ENCODE measurements at regions not wholly inside any gene's neighbourhood (a gene's known extent, or its start where the extent isn't known, plus 50 kb on each side); places are given as distances from the start of the nearest gene placed in this dataset.

- no peak for DNase-seq
Observed at GRCh38 chr18:40866013-40866645, 1088.9 kb upstream of the PIK3C3 start.

- no peak for DNase-seq
Observed at GRCh38 chr18:40864846-40865245, 1090.2 kb upstream of the PIK3C3 start.

GRCh38 chr18:40863801-40864200 is 1091.2 kb upstream of the PIK3C3 start:
- no peak for DNase-seq

GRCh38 chr18:40860189-40860588 is 1094.8 kb upstream of the PIK3C3 start:
- DNase-seq: no peak

- no peak for DNase-seq
Observed at GRCh38 chr18:40855661-40856060, 1099.4 kb upstream of the PIK3C3 start.

GRCh38 chr18:40852406-40852805 is 1102.6 kb upstream of the PIK3C3 start:
- DNase-seq: no peak

GRCh38 chr18:40851014-40851429 is 1104.0 kb upstream of the PIK3C3 start:
- DNase-seq: peak; percentile 32

GRCh38 chr18:40849886-40850285 is 1105.1 kb upstream of the PIK3C3 start:
- peak; percentile 2 for DNase-seq

- DNase-seq: no peak
Observed at GRCh38 chr18:40841467-40841866, 1113.6 kb upstream of the PIK3C3 start.

GRCh38 chr18:40841063-40841462 is 1114.0 kb upstream of the PIK3C3 start:
- DNase-seq: no peak

- no peak for DNase-seq
Observed at GRCh38 chr18:40832362-40832761, 1122.7 kb upstream of the PIK3C3 start.

- no peak for DNase-seq
Observed at GRCh38 chr18:40824291-40824690, 1130.7 kb upstream of the PIK3C3 start.

- no peak for DNase-seq
Observed at GRCh38 chr18:40821596-40822243, 1133.3 kb upstream of the PIK3C3 start.

- no peak for DNase-seq
Observed at GRCh38 chr18:40812981-40813515, 1142.0 kb upstream of the PIK3C3 start.

- no peak for DNase-seq
Observed at GRCh38 chr18:40810372-40810771, 1144.7 kb upstream of the PIK3C3 start.

- no peak for DNase-seq
Observed at GRCh38 chr18:40789286-40789685, 1165.7 kb upstream of the PIK3C3 start.

- no peak for DNase-seq
Observed at GRCh38 chr18:40782453-40783130, 1172.4 kb upstream of the PIK3C3 start.

GRCh38 chr18:40769786-40770185 is 1185.2 kb upstream of the PIK3C3 start:
- no peak for DNase-seq

- no peak for DNase-seq
Observed at GRCh38 chr18:40760251-40760650, 1194.8 kb upstream of the PIK3C3 start.

- DNase-seq: no peak
Observed at GRCh38 chr18:40754477-40754876, 1200.6 kb upstream of the PIK3C3 start.

- no peak for DNase-seq
Observed at GRCh38 chr18:40752316-40752715, 1202.7 kb upstream of the PIK3C3 start.

- peak; percentile 21 for DNase-seq
Observed at GRCh38 chr18:40751186-40751585, 1203.8 kb upstream of the PIK3C3 start.

- DNase-seq: no peak
Observed at GRCh38 chr18:40739029-40739428, 1216.0 kb upstream of the PIK3C3 start.

Data from hindlimb muscle (tissue), 1 donor.